K562 (cell line): ENCODE measurements at regions not wholly inside any gene's neighbourhood (a gene's known extent, or its start where the extent isn't known, plus 50 kb on each side); places are given as distances from the start of the nearest gene placed in this dataset.

Source experiments
- ATAC-seq: fragments of 200-7000 bp; cut with Tn5 transposase; 3 replicates; pipeline ENCODE4 v1.9.1; 2020; ENCODE audit warnings: moderate library complexity
- BruUV-seq: library from RNA; stranded (reverse); fragments of 400-500 nt; replicated peaks from 2 replicates; lab custom pipeline; 2021; lab: Mats Ljungman, UMichigan
- CTCF ChIA-PET: fragments of 300-600 bp; formaldehyde crosslinking; extraction: SDS; loops from one replicate; lab custom pipeline; 2021; ENCODE audit warnings: low intra/inter-chr PET ratio; lab: Yijun Ruan, JAX
- POLR2A ChIA-PET: fragments of 300-600, 350-650 bp; sonication (Branson Sonifier 250); formaldehyde crosslinking; extraction: SDS; loops from one replicate; lab custom pipeline; 2021; ENCODE audit warnings: antibody characterized with exemption, inconsistent platforms; lab: Yijun Ruan, JAX
- DNase-seq, 4 experiments: peaks; one replicate each; pipeline versions ENCODE4 v3.0.0 to v3.0.0-alpha.2; 2011 to 2018; ENCODE audit warnings: low spot score in 3 of 4, mixed read lengths in 3 of 4; ENCODE audit errors: extremely low read depth in 1 of 4
- FAIRE-seq: peaks from 2 replicates; lab custom pipeline; 2011; peaks lifted over from hg19 to GRCh38; lab: Jason Lieb, UNC
- H2AFZ ChIP-seq: 2 replicates; pipeline ENCODE4 v1.6.0; 2011; ENCODE audit warnings: low read depth, low read length, control low read depth, inconsistent platforms
- H3K27ac ChIP-seq: fragments of 200-600 bp; 3 replicates; pipeline ENCODE4 v1.8.0; 2011; ENCODE audit warnings: low read depth, mild to moderate bottlenecking, control low read depth, inconsistent platforms, low read length, moderate library complexity, mixed read lengths; ENCODE audit errors: extremely low read depth
- H3K27me3 ChIP-seq, 2 experiments: fragments of 300-600 bp in 1 of 2; 2 replicates in 1 of 2; 3 replicates in 1 of 2; pipeline versions ENCODE4 v1.6.0 to v1.8.0; 2011; ENCODE audit warnings: inconsistent platforms in 2 of 2, low read length in 2 of 2, mild to moderate bottlenecking in 1 of 2, mixed read lengths in 1 of 2, moderate library complexity in 1 of 2; ENCODE audit not compliant: control insufficient read depth in 2 of 2, insufficient read depth in 2 of 2
- H3K36me3 ChIP-seq: fragments of 300-600 bp; 3 replicates; pipeline ENCODE4 v1.8.0; 2011; ENCODE audit warnings: mild to moderate bottlenecking, low read length, inconsistent platforms; ENCODE audit not compliant: control insufficient read depth, insufficient read depth
- H3K4me1 ChIP-seq, 2 experiments: fragments of 200-600 bp in 1 of 2; replicated peaks in 1 of 2; 2 replicates in 1 of 2; 3 replicates in 1 of 2; pipeline versions ENCODE4 v1.5.1 to v1.8.0; 2011; ENCODE audit warnings: inconsistent platforms in 2 of 2, low read length in 2 of 2, mild to moderate bottlenecking in 1 of 2, mixed read lengths in 1 of 2, moderate library complexity in 1 of 2; ENCODE audit not compliant: control insufficient read depth in 2 of 2, insufficient read depth in 2 of 2
- H3K4me2 ChIP-seq: 2 replicates; pipeline ENCODE4 v1.6.1; 2011; ENCODE audit warnings: low read length, control low read depth, inconsistent platforms, mixed read lengths; ENCODE audit not compliant: insufficient read depth
- H3K4me3 ChIP-seq: fragments of 200-600 bp; sonication (generic), shearing (Covaris generic); 2 replicates; pipeline ENCODE4 v1.5.1; 2016; ENCODE audit warnings: control low read depth, inconsistent platforms
- H3K79me2 ChIP-seq: fragments of 200-600 bp; 3 replicates; pipeline ENCODE4 v1.8.0; 2011; ENCODE audit warnings: low read length, inconsistent platforms; ENCODE audit not compliant: control insufficient read depth, insufficient read depth
- H3K9ac ChIP-seq, 2 experiments: 2 replicates each; pipeline versions ENCODE4 v1.6.0 to v1.6.1; 2011; ENCODE audit warnings: low read depth in 2 of 2, low read length in 2 of 2, control low read depth in 1 of 2, inconsistent platforms in 1 of 2, mild to moderate bottlenecking in 1 of 2, mixed read lengths in 1 of 2; ENCODE audit not compliant: insufficient read depth in 1 of 2
- H3K9me1 ChIP-seq: one replicate; pipeline ENCODE4 v1.6.0; 2011; ENCODE audit warnings: inconsistent platforms, mild to moderate bottlenecking, low read length, moderate library complexity; ENCODE audit not compliant: control insufficient read depth, insufficient read depth
- H3K9me3 ChIP-seq: replicated peaks from 2 replicates; pipeline ENCODE4 v1.5.1; 2011; ENCODE audit warnings: low read depth, low read length, inconsistent platforms; ENCODE audit not compliant: control insufficient read depth, insufficient read depth
- H4K20me1 ChIP-seq: replicated peaks from 2 replicates; pipeline ENCODE4 v1.6.1; 2011; ENCODE audit warnings: low read length, inconsistent platforms, mixed read lengths; ENCODE audit not compliant: control insufficient read depth, insufficient read depth
- HDAC1 ChIP-seq, 2 experiments: fragments of 450-650 bp; IDR thresholded peaks; 2 replicates each; pipeline ENCODE4 v1.6.1; 2016 to 2017; ENCODE audit warnings: inconsistent platforms in 1 of 2, mild to moderate bottlenecking in 1 of 2, moderate library complexity in 1 of 2
- HMGXB4 ChIP-seq: sonication (generic); formaldehyde crosslinking; IDR thresholded peaks from 2 replicates; pipeline ENCODE4 v1.8.1; 2023; ENCODE audit warnings: mild to moderate bottlenecking, missing genetic modification reagents
- ILK ChIP-seq: fragments of 450-650 bp; IDR thresholded peaks from 2 replicates; pipeline ENCODE4 v1.6.1; 2016; ENCODE audit warnings: missing genetic modification characterization, low read depth, mild to moderate bottlenecking, missing compliant biosample characterization, moderate library complexity, borderline replicate concordance
- KLF13 ChIP-seq: fragments of 450-650 bp; IDR thresholded peaks from 2 replicates; pipeline ENCODE4 v1.6.1; 2016; ENCODE audit warnings: missing genetic modification characterization, low read depth, mild to moderate bottlenecking, missing compliant biosample characterization, moderate library complexity, borderline replicate concordance
- NFIC ChIP-seq: fragments of 450-650 bp; IDR thresholded peaks from 2 replicates; pipeline ENCODE4 v1.6.1; 2017; ENCODE audit warnings: mild to moderate bottlenecking, inconsistent platforms
- PHTF2 ChIP-seq: fragments of 250-450 bp; sonication (Bioruptor Pico); IDR thresholded peaks from 2 replicates; pipeline ENCODE4 v1.5.0; 2021; ENCODE audit warnings: mild to moderate bottlenecking
- RUNX1 ChIP-seq: sonication (generic); IDR thresholded peaks from 2 replicates; pipeline ENCODE4 v1.6.1; 2016; ENCODE audit warnings: antibody characterized with exemption, low read depth
- TSC22D4 ChIP-seq: fragments of 450-650 bp; IDR thresholded peaks from 2 replicates; pipeline ENCODE4 v1.6.1; 2016; ENCODE audit warnings: missing genetic modification characterization, missing biosample characterization, control low read depth
- ZBTB43 ChIP-seq: sonication (generic); formaldehyde crosslinking; IDR thresholded peaks from 2 replicates; pipeline ENCODE4 v1.8.0; 2023; ENCODE audit warnings: mild to moderate bottlenecking, missing genetic modification reagents
- ZNF41 ChIP-seq: fragments of 250-450 bp; sonication (Bioruptor Pico); conservative IDR thresholded peaks from 2 replicates; pipeline ENCODE4 v1.4.0; 2020; ENCODE audit warnings: mild to moderate bottlenecking
- ZNF586 ChIP-seq: fragments of 450-650 bp; formaldehyde crosslinking; conservative IDR thresholded peaks from 2 replicates; pipeline ENCODE4 v1.4.0; 2020; ENCODE audit warnings: mild to moderate bottlenecking, moderate library complexity
- ZNF785 ChIP-seq: fragments of 250-450 bp; sonication (Bioruptor Pico); IDR thresholded peaks from 2 replicates; pipeline ENCODE4 v1.4.0; 2020; ENCODE audit warnings: mild to moderate bottlenecking
- WGBS: fragments of 100-300 bp; shearing (Covaris generic); methylation state at CpG from one replicate; pipeline ENCODE4 v1.1.6; 2016; ENCODE audit warnings: low coverage, mixed read lengths; ENCODE audit not compliant: insufficient coverage; ENCODE audit errors: missing lambda C conversion rate; 5-methylcytosine and 5-hydroxymethylcytosine counted together
- in situ Hi-C: fragments of 300-500 bp; cut with MboI; formaldehyde crosslinking; loops from 4 replicates; pipeline ENCODE4 v1.15.0; 2018; ENCODE audit warnings: inconsistent platforms, mixed read lengths
- intact Hi-C: fragments of 100-400 bp; cut with micrococcal nuclease; formaldehyde crosslinking; loops from 2 replicates; pipeline ENCODE4 v1.14.2; 2022

GRCh38 chr14:98923596-98923995 lies 348.4 kb downstream of the BCL11B start:
- TF ChIP-seq TSC22D4 (tag) (no peak), RUNX1 (no peak)
- Histone ChIP-seq H3K79me2 (no peaks in the 10 kb centered on the region), H3K4me3 (no peak overlapping the region), H3K27ac (no peak overlapping the region), H3K9ac (no peak overlapping the region), H3K9me1 (no peaks in the 10 kb centered on the region), H3K27me3 (no peaks in the 10 kb centered on the region), H3K4me1 (no peaks in the 10 kb centered on the region), H3K36me3 (no peaks in the 10 kb centered on the region), H2AFZ (no peak overlapping the region), H3K4me2 (no peak overlapping the region), H4K20me1 (no peaks in the 10 kb centered on the region; the same call in 1 of the 2 replicates), H3K9me3 (no peaks in the 10 kb centered on the region)
- WGBS: 0% methylated on average over 1 of the region's 1 CpG
- BruUV-seq: no TSS peak
- in situ Hi-C loops: no loop called here
- POLR2A ChIA-PET: no interaction called here
- intact Hi-C loops: no loop called here
- ATAC-seq (no peak), FAIRE-seq (no peak), DNase-seq (no peak)
- CTCF ChIA-PET: interaction anchor here (0.6 kb wide), 1 partner anchor 521 kb away, joined by 5 read pairs; no protein-coding TSS in a partner anchor

DNA sequence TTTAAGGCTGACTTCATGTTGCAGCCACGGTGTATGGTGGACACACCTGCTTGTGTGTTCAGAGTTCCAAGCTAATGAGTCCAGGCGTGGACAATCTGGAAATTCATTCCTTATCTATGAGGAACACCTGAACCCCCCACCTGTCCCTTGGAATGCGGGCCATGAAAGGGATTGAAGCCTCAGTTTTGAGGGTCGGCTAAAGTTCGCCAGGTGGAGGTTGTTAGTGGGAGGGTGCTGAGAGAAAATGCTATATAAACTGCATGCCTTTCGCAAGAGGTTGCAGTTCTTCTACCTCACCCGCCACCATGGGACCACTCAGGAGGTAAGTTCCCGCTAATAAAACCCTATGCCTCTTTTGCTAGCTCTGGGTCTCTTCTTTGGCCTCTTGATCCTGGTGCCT lies 348.0 kb downstream of the BCL11B start:
- intact Hi-C loops (no loop called here), in situ Hi-C loops (no loop called here)
- TF ChIP-seq ZNF586 (CRISPR knock-in tag) (no peak), ZNF41 (CRISPR knock-in tag) (no peak), ILK (no peak), NFIC (no peak), HMGXB4 (CRISPR knock-in tag) (no peak), ZNF785 (no peak), HDAC1 (IDR thresholded peaks at IDR 0.05) (no peak), KLF13 (tag) (no peak), PHTF2 (no peak), ZBTB43 (CRISPR knock-in tag) (no peak)
- Histone ChIP-seq H3K4me3 (no peak overlapping the region), H3K36me3 (no peaks in the 10 kb centered on the region), H3K9ac (no peak overlapping the region), H3K27ac (no peak overlapping the region), H3K4me1 (no peaks in the 10 kb centered on the region), H2AFZ (no peak overlapping the region), H3K9me3 (no peaks in the 10 kb centered on the region), H4K20me1 (no peaks in the 10 kb centered on the region; the same call in 1 of the 2 replicates), H3K27me3 (no peaks in the 10 kb centered on the region), H3K4me2 (no peak overlapping the region), H3K9me1 (no peaks in the 10 kb centered on the region), H3K79me2 (no peaks in the 10 kb centered on the region)
- ChIA-PET CTCF (no interaction called here), POLR2A (no interaction called here)
- BruUV-seq: no TSS peak
- WGBS: 2% methylated on average over 8 of the region's 8 CpGs
- ATAC-seq (no peak), DNase-seq (no peak), FAIRE-seq (no peak)
